ENCODE measurements at regions not wholly inside any gene's neighbourhood (a gene's known extent, or its start where the extent isn't known, plus 50 kb on each side); places are given as distances from the start of the nearest gene placed in this dataset.

GRCh38 chr13:75071395-75071794 is 410.6 kb downstream of the TBC1D4 start:
- Histone ChIP-seq H3F3A (replicated peaks; ENCODE audit: low read depth) (no peaks in the 10 kb centered on the region), H3K4me3 (no peak overlapping the region), H3K4me1 (ENCODE audit: insufficient read depth) (no peaks in the 10 kb centered on the region), H3K27me3 (ENCODE audit: insufficient read depth) (no peaks in the 10 kb centered on the region), H3K9me2 (ENCODE audit: insufficient read depth) (no peaks in the 10 kb centered on the region), H3K36me3 (ENCODE audit: insufficient read depth) (no peaks in the 10 kb centered on the region), H3K79me2 (replicated peaks; ENCODE audit: insufficient read depth) (no peaks in the 10 kb centered on the region), H3K4me2 (no peak overlapping the region), H2AFZ (0 out of 2 replicates have a peak overlapping the region, but pooled peaks have one; percentile 34), H3K27ac (ENCODE audit: low read depth) (no peak overlapping the region), H4K20me1 (replicated peaks; ENCODE audit: insufficient read depth) (no peaks in the 10 kb centered on the region)
- H3K4me3 Mint-ChIP-seq, result no peak overlapping the region
- H3K27me3 Mint-ChIP-seq (ENCODE audit: insufficient read depth, low read depth, poor library complexity), result no peaks in the 10 kb centered on the region
- no peak for DNase-seq (ENCODE audit: low spot score)
- TF ChIP-seq STAT1 (IDR thresholded peaks at IDR 0.05; ENCODE audit: unreplicated experiment), result no peak
- no peaks in the 10 kb centered on the region for H3K36me3 Mint-ChIP-seq (ENCODE audit: low read depth)
- no peaks in the 10 kb centered on the region for H3K9me3 Mint-ChIP-seq
- H3K4me1 Mint-ChIP-seq, result peaks cover 1% of the 10 kb centered on the region; the same call in 1 of the 3 replicates
- H3K27ac Mint-ChIP-seq, result peak overlapping the region; percentile 28
- ATAC-seq, result no peak

GRCh38 chr13:75061909-75062308 is 420.1 kb downstream of the TBC1D4 start:
- Histone ChIP-seq H3K36me3 (ENCODE audit: insufficient read depth) (no peaks in the 10 kb centered on the region), H4K20me1 (replicated peaks; ENCODE audit: insufficient read depth) (no peaks in the 10 kb centered on the region), H3K4me2 (no peak overlapping the region), H2AFZ (no peak overlapping the region), H3K4me3 (no peak overlapping the region), H3K79me2 (replicated peaks; ENCODE audit: insufficient read depth) (no peaks in the 10 kb centered on the region), H3K27me3 (ENCODE audit: insufficient read depth) (no peaks in the 10 kb centered on the region), H3K4me1 (ENCODE audit: insufficient read depth) (no peaks in the 10 kb centered on the region), H3K9me2 (ENCODE audit: insufficient read depth) (no peaks in the 10 kb centered on the region), H3F3A (replicated peaks; ENCODE audit: low read depth) (no peaks in the 10 kb centered on the region), H3K27ac (ENCODE audit: low read depth) (no peak overlapping the region)
- no peak overlapping the region for H3K4me3 Mint-ChIP-seq
- no peak for DNase-seq (ENCODE audit: low spot score)
- H3K4me1 Mint-ChIP-seq, result no peaks in the 10 kb centered on the region
- no peaks in the 10 kb centered on the region for H3K9me3 Mint-ChIP-seq
- no peaks in the 10 kb centered on the region for H3K36me3 Mint-ChIP-seq (ENCODE audit: low read depth)
- H3K27me3 Mint-ChIP-seq (ENCODE audit: insufficient read depth, low read depth, poor library complexity), result peaks cover 2% of the 10 kb centered on the region
- H3K27ac Mint-ChIP-seq, result no peak overlapping the region
- ATAC-seq, result no peak
- TF ChIP-seq STAT1 (IDR thresholded peaks at IDR 0.05; ENCODE audit: unreplicated experiment) (no peak), ZNF462 (CRISPR knock-in tag; IDR thresholded peaks at IDR 0.05) (no peak), JUNB (IDR thresholded peaks at IDR 0.05; ENCODE audit: unreplicated experiment) (no peak), CTCF (conservative IDR thresholded peaks at IDR 0.05; ENCODE audit: low read depth in 2 of 2) (no peak), NANOG (IDR thresholded peaks at IDR 0.05; ENCODE audit: borderline replicate concordance) (no peak), CREB1 (CRISPR knock-in tag; IDR thresholded peaks at IDR 0.05; ENCODE audit: low read depth) (no peak), ZNF114 (CRISPR knock-in tag; IDR thresholded peaks at IDR 0.05) (no peak), POLR2AphosphoS5 (IDR thresholded peaks at IDR 0.05; ENCODE audit: low read depth) (no peak), ZNF331 (CRISPR knock-in tag; IDR thresholded peaks at IDR 0.05; ENCODE audit: low read depth) (no peak), EZH2phosphoT487 (IDR thresholded peaks at IDR 0.05; ENCODE audit: unreplicated experiment) (no peak), EZH2 (IDR thresholded peaks at IDR 0.05; ENCODE audit: low read depth, unreplicated experiment) (no peak), ETS1 (IDR thresholded peaks at IDR 0.05) (no peak)
